K562 (cell line): ENCODE measurements at regions not wholly inside any gene's neighbourhood (a gene's known extent, or its start where the extent isn't known, plus 50 kb on each side); places are given as distances from the start of the nearest gene placed in this dataset.

Experiments used
- ATF4 ChIP-seq: fragments of 450-650 bp; formaldehyde crosslinking; IDR thresholded peaks from 2 replicates; pipeline ENCODE4 v1.4.0; 2022; ENCODE audit warnings: mild to moderate bottlenecking, moderate library complexity
- BRCA1 ChIP-seq, 2 experiments: fragments of 450-650 bp in 1 of 2; sonication (generic) in 1 of 2; formaldehyde crosslinking in 1 of 2; IDR thresholded peaks; 2 replicates each; pipeline versions ENCODE4 v1.5.0 to v1.6.1; 2017 to 2020; ENCODE audit warnings: mild to moderate bottlenecking in 1 of 2, missing genetic modification reagents in 1 of 2
- CREBBP ChIP-seq: IDR thresholded peaks from one replicate; pipeline ENCODE4 v1.6.1; 2012; ENCODE audit warnings: low read depth, mild to moderate bottlenecking, control low read depth, inconsistent platforms, low read length
- CSDE1 ChIP-seq, 2 experiments: fragments of 450-650 bp; IDR thresholded peaks; 2 replicates each; pipeline ENCODE4 v1.6.1; 2016; ENCODE audit warnings: mild to moderate bottlenecking in 1 of 2
- EZH2 ChIP-seq: IDR thresholded peaks from 2 replicates; pipeline ENCODE4 v1.6.1; 2012; ENCODE audit warnings: low read depth, mild to moderate bottlenecking, inconsistent platforms, low read length, borderline replicate concordance
- POLR2A ChIP-seq: fragments of 450-650 bp; conservative IDR thresholded peaks from 2 replicates; pipeline ENCODE4 v1.6.1; 2016
- TAF1 ChIP-seq: IDR thresholded peaks from 2 replicates; pipeline ENCODE4 v1.6.1; 2011; ENCODE audit warnings: mild to moderate bottlenecking, low read length, moderate library complexity; ENCODE audit not compliant: insufficient read depth, control insufficient read depth, severe bottlenecking; ENCODE audit errors: extremely low read depth
- ZNF3 ChIP-seq: fragments of 250-450 bp; sonication (Bioruptor Pico); IDR thresholded peaks from 2 replicates; pipeline ENCODE4 v1.5.0; 2021; ENCODE audit warnings: mild to moderate bottlenecking, moderate library complexity
- ZSCAN32 ChIP-seq: fragments of 450-650 bp; formaldehyde crosslinking; IDR thresholded peaks from 2 replicates; pipeline ENCODE4 v1.4.0; 2020; ENCODE audit warnings: mild to moderate bottlenecking, moderate library complexity
- TF ChIP-seq, protein P1 (sequence below), 3 experiments: IDR thresholded peaks in 2 of 3; conservative IDR thresholded peaks in 1 of 3; 2 replicates each; pipeline ENCODE4 v1.5.1; 2011 to 2012; ENCODE audit warnings: low read length in 3 of 3, mild to moderate bottlenecking in 3 of 3, control low read depth in 2 of 3, improper control_type of control experiment in 1 of 3, inconsistent platforms in 1 of 3, low read depth in 1 of 3, mixed read lengths in 1 of 3, moderate library complexity in 1 of 3; ENCODE audit not compliant: insufficient read depth in 2 of 3
- TF ChIP-seq, protein P2 (sequence below): fragments of 450-650 bp; conservative IDR thresholded peaks from 2 replicates; pipeline ENCODE4 v1.6.1; 2016; ENCODE audit warnings: missing genetic modification characterization, low read depth, mild to moderate bottlenecking, missing compliant biosample characterization, moderate library complexity

- TF ChIP-seq EZH2 (no peak), ZNF3 (CRISPR knock-in tag) (no peak), ATF4 (CRISPR knock-in tag) (no peak), ZSCAN32 (CRISPR knock-in tag) (no peak), BRCA1 (IDR thresholded peaks at IDR 0.05) (no peak), BRCA1 (CRISPR knock-in tag; IDR thresholded peaks at IDR 0.05) (no peak), CSDE1 (IDR thresholded peaks at IDR 0.05) (no peak), TAF1 (no peak), POLR2A (no peak), CREBBP (no peak)
- TF ChIP-seq, protein P1, sequence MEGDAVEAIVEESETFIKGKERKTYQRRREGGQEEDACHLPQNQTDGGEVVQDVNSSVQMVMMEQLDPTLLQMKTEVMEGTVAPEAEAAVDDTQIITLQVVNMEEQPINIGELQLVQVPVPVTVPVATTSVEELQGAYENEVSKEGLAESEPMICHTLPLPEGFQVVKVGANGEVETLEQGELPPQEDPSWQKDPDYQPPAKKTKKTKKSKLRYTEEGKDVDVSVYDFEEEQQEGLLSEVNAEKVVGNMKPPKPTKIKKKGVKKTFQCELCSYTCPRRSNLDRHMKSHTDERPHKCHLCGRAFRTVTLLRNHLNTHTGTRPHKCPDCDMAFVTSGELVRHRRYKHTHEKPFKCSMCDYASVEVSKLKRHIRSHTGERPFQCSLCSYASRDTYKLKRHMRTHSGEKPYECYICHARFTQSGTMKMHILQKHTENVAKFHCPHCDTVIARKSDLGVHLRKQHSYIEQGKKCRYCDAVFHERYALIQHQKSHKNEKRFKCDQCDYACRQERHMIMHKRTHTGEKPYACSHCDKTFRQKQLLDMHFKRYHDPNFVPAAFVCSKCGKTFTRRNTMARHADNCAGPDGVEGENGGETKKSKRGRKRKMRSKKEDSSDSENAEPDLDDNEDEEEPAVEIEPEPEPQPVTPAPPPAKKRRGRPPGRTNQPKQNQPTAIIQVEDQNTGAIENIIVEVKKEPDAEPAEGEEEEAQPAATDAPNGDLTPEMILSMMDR (IDR thresholded peaks at IDR 0.05 in 2 of 3, conservative IDR thresholded peaks at IDR 0.05 in 1 of 3; ENCODE audit: insufficient read depth in 2 of 3, low read depth in 1 of 3, low read length in 3 of 3), result no peak
- TF ChIP-seq, protein P2, sequence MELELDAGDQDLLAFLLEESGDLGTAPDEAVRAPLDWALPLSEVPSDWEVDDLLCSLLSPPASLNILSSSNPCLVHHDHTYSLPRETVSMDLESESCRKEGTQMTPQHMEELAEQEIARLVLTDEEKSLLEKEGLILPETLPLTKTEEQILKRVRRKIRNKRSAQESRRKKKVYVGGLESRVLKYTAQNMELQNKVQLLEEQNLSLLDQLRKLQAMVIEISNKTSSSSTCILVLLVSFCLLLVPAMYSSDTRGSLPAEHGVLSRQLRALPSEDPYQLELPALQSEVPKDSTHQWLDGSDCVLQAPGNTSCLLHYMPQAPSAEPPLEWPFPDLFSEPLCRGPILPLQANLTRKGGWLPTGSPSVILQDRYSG, result no peak
These were observed 52.0 kb upstream of the KLF4 start for GRCh38 chr9:107541523-107541922.
